ENCODE measurements at regions not wholly inside any gene's neighbourhood (a gene's known extent, or its start where the extent isn't known, plus 50 kb on each side); places are given as distances from the start of the nearest gene placed in this dataset.

GRCh38 chr2:238574490-238575271 lies 148.0 kb downstream of the ASB1 start:
- Histone ChIP-seq H3K4me3 (no peak overlapping the region), H3K27ac (no peak overlapping the region), H3K4me1 (no peaks in the 10 kb centered on the region), H3K36me3 (no peaks in the 10 kb centered on the region), H3K27me3 (no peaks in the 10 kb centered on the region), H3K9me3 (no peaks in the 10 kb centered on the region)
- no peak for TF ChIP-seq CTCF (IDR thresholded peaks at IDR 0.05)
- DNase-seq (ENCODE audit: low spot score) = no peak

GRCh38 chr2:238576674-238577073 lies 149.9 kb downstream of the ASB1 start:
- Histone ChIP-seq H3K4me3 (no peak overlapping the region), H3K27ac (no peak overlapping the region), H3K4me1 (no peaks in the 10 kb centered on the region), H3K27me3 (no peaks in the 10 kb centered on the region), H3K9me3 (no peaks in the 10 kb centered on the region), H3K36me3 (no peaks in the 10 kb centered on the region)
- DNase-seq (ENCODE audit: low spot score) = no peak
- TF ChIP-seq CTCF (IDR thresholded peaks at IDR 0.05) = no peak

- Histone ChIP-seq H3K4me1 (no peaks in the 10 kb centered on the region), H3K27me3 (no peaks in the 10 kb centered on the region), H3K4me3 (no peak overlapping the region), H3K9me3 (peaks cover 0 to 3% of the 10 kb centered on the region in 2 donors), H3K27ac (no peak overlapping the region), H3K36me3 (no peaks in the 10 kb centered on the region)
- no peak for DNase-seq (ENCODE audit: low spot score)
- no peak for TF ChIP-seq CTCF (IDR thresholded peaks at IDR 0.05)
Measured at GRCh38 chr2:238578256-238578655, 151.5 kb downstream of the ASB1 start.

- Histone ChIP-seq H3K9me3 (peaks cover 0 to 15% of the 10 kb centered on the region in 2 donors), H3K36me3 (no peaks in the 10 kb centered on the region), H3K4me1 (no peaks in the 10 kb centered on the region), H3K27ac (no peak overlapping the region), H3K27me3 (no peaks in the 10 kb centered on the region), H3K4me3 (no peak overlapping the region)
- DNase-seq (ENCODE audit: low spot score) = no peak
- no peak for TF ChIP-seq CTCF (IDR thresholded peaks at IDR 0.05)
Measured at GRCh38 chr2:238580486-238580885, 153.8 kb downstream of the ASB1 start.

GRCh38 chr2:238581126-238581525 lies 154.4 kb downstream of the ASB1 start:
- no peak for TF ChIP-seq CTCF (IDR thresholded peaks at IDR 0.05)
- Histone ChIP-seq H3K9me3 (peaks cover 0 to 15% of the 10 kb centered on the region in 2 donors), H3K36me3 (no peaks in the 10 kb centered on the region), H3K4me1 (no peaks in the 10 kb centered on the region), H3K27me3 (no peaks in the 10 kb centered on the region), H3K27ac (no peak overlapping the region), H3K4me3 (no peak overlapping the region)
- DNase-seq (ENCODE audit: low spot score) = no peak

- Histone ChIP-seq H3K36me3 (no peaks in the 10 kb centered on the region), H3K4me1 (no peaks in the 10 kb centered on the region), H3K27ac (no peak overlapping the region), H3K9me3 (peaks cover 0 to 15% of the 10 kb centered on the region in 2 donors), H3K4me3 (no peak overlapping the region), H3K27me3 (no peaks in the 10 kb centered on the region)
- DNase-seq (ENCODE audit: low spot score) = no peak
- TF ChIP-seq CTCF (IDR thresholded peaks at IDR 0.05) = no peak
Measured at GRCh38 chr2:238582159-238582558, 155.4 kb downstream of the ASB1 start.
